ENCODE measurements at regions not wholly inside any gene's neighbourhood (a gene's known extent, or its start where the extent isn't known, plus 50 kb on each side); places are given as distances from the start of the nearest gene placed in this dataset.

- no peaks in the 10 kb centered on the region for H3K4me1 ChIP-seq
- H3K36me3 ChIP-seq = no peaks in the 10 kb centered on the region
- no peak overlapping the region for H3K4me3 ChIP-seq (ENCODE audit: low read depth, low read length)
- TF ChIP-seq, protein P1, sequence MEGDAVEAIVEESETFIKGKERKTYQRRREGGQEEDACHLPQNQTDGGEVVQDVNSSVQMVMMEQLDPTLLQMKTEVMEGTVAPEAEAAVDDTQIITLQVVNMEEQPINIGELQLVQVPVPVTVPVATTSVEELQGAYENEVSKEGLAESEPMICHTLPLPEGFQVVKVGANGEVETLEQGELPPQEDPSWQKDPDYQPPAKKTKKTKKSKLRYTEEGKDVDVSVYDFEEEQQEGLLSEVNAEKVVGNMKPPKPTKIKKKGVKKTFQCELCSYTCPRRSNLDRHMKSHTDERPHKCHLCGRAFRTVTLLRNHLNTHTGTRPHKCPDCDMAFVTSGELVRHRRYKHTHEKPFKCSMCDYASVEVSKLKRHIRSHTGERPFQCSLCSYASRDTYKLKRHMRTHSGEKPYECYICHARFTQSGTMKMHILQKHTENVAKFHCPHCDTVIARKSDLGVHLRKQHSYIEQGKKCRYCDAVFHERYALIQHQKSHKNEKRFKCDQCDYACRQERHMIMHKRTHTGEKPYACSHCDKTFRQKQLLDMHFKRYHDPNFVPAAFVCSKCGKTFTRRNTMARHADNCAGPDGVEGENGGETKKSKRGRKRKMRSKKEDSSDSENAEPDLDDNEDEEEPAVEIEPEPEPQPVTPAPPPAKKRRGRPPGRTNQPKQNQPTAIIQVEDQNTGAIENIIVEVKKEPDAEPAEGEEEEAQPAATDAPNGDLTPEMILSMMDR (IDR thresholded peaks at IDR 0.05; ENCODE audit: low read depth, low read length) = no peak
- no peaks in the 10 kb centered on the region for H3K27me3 ChIP-seq
- no peaks in the 10 kb centered on the region for H3K9me3 ChIP-seq
- no peak for DNase-seq
These were observed 188.3 kb downstream of the MIB1 start for GRCh38 chr18:21928925-21929324.

GRCh38 chr18:21930177-21930576 is 189.6 kb downstream of the MIB1 start:
- H3K36me3 ChIP-seq = no peaks in the 10 kb centered on the region
- TF ChIP-seq, protein P1 (IDR thresholded peaks at IDR 0.05; ENCODE audit: low read depth, low read length) = no peak
- H3K9me3 ChIP-seq = no peaks in the 10 kb centered on the region
- H3K4me3 ChIP-seq (ENCODE audit: low read depth, low read length) = no peak overlapping the region
- DNase-seq = no peak
- no peaks in the 10 kb centered on the region for H3K4me1 ChIP-seq
- no peaks in the 10 kb centered on the region for H3K27me3 ChIP-seq

- TF ChIP-seq, protein P1 (IDR thresholded peaks at IDR 0.05; ENCODE audit: low read depth, low read length) = no peak
- H3K27me3 ChIP-seq = no peaks in the 10 kb centered on the region
These were observed 193.6 kb downstream of the MIB1 start for GRCh38 chr18:21933931-21934765.

DNA sequence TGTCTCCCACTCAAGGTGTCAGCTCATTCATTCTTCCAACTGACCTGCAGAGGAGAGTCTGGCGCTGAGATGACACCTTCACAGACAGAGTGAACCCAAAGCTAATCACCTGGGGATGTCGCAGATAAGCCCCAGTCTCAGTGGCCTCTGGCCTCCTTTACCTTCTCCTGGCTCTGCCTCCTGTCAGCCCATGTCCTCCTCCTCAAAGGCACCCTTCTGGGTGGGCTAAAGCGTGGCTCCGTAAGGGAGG is 194.1 kb downstream of the MIB1 start:
- TF ChIP-seq, protein P1 (IDR thresholded peaks at IDR 0.05; ENCODE audit: low read depth, low read length) = no peak
- Histone ChIP-seq H3K36me3 (no peaks in the 10 kb centered on the region), H3K4me3 (ENCODE audit: low read depth, low read length) (no peak overlapping the region), H3K9me3 (no peaks in the 10 kb centered on the region), H3K27me3 (no peaks in the 10 kb centered on the region), H3K4me1 (no peaks in the 10 kb centered on the region)
- DNase-seq = no peak

More at GRCh38 chr18:21933931-21934765, 193.6 kb downstream of the MIB1 start:
- no peaks in the 10 kb centered on the region for H3K9me3 ChIP-seq
- no peak for DNase-seq
- no peaks in the 10 kb centered on the region for H3K4me1 ChIP-seq
- no peaks in the 10 kb centered on the region for H3K36me3 ChIP-seq
- no peak overlapping the region for H3K4me3 ChIP-seq (ENCODE audit: low read depth, low read length)

GRCh38 chr18:21943456-21943855 is 202.9 kb downstream of the MIB1 start:
- Histone ChIP-seq H3K4me1 (no peaks in the 10 kb centered on the region), H3K4me3 (ENCODE audit: low read depth, low read length) (no peak overlapping the region), H3K27me3 (no peaks in the 10 kb centered on the region), H3K9me3 (no peaks in the 10 kb centered on the region), H3K36me3 (no peaks in the 10 kb centered on the region)
- TF ChIP-seq, protein P1 (IDR thresholded peaks at IDR 0.05; ENCODE audit: low read depth, low read length) = no peak
- DNase-seq = no peak

GRCh38 chr18:21949326-21950015 is 208.9 kb downstream of the MIB1 start:
- H3K4me3 ChIP-seq (ENCODE audit: low read depth, low read length) = no peak overlapping the region
- H3K36me3 ChIP-seq = no peaks in the 10 kb centered on the region
- no peaks in the 10 kb centered on the region for H3K9me3 ChIP-seq
- H3K4me1 ChIP-seq = no peaks in the 10 kb centered on the region
- no peaks in the 10 kb centered on the region for H3K27me3 ChIP-seq
- TF ChIP-seq, protein P1 (IDR thresholded peaks at IDR 0.05; ENCODE audit: low read depth, low read length) = no peak
- DNase-seq = no peak
